ENCODE measurements at regions not wholly inside any gene's neighbourhood (a gene's known extent, or its start where the extent isn't known, plus 50 kb on each side); places are given as distances from the start of the nearest gene placed in this dataset.

GRCh38 chr10:47137311-47137851 is 162.6 kb upstream of the GDF10 start:
- WGBS (ENCODE audit: insufficient coverage): 98% methylated on average over 4 of the region's 5 CpGs
- Histone ChIP-seq H2AFZ (ENCODE audit: insufficient read depth, low read depth, low read length, poor library complexity, severe bottlenecking) (no peak overlapping the region), H3K9ac (ENCODE audit: low read length) (no peak overlapping the region), H3K4me1 (ENCODE audit: control insufficient read depth in 2 of 2, insufficient read depth in 2 of 2, low read length in 2 of 2) (peaks cover 0 to 3% of the 10 kb centered on the region in 2 donors), H4K20me1 (ENCODE audit: control insufficient read depth, insufficient read depth, low read length, poor library complexity, severe bottlenecking) (no peaks in the 10 kb centered on the region), H3K27me3 (replicated peaks in 1 of 4; ENCODE audit: control extremely low read depth in 1 of 4, control insufficient read depth in 3 of 4, insufficient read depth in 4 of 4, low read length in 3 of 4) (no peaks in the 10 kb centered on the region), H3K27ac (ENCODE audit: low read length in 2 of 2) (no peak overlapping the region), H3K4me3 (ENCODE audit: control extremely low read depth in 1 of 5, extremely low read depth in 1 of 5, insufficient read depth in 1 of 5, low read depth in 2 of 5, low read length in 4 of 5) (no peak overlapping the region), H3K36me3 (replicated peaks in 1 of 2; ENCODE audit: control extremely low read depth in 1 of 2, control insufficient read depth in 1 of 2, extremely low read depth in 1 of 2, insufficient read depth in 2 of 2, low read length in 1 of 2) (no peaks in the 10 kb centered on the region), H3K4me2 (replicated peaks; ENCODE audit: low read depth, low read length, poor library complexity, severe bottlenecking) (no peak overlapping the region), H3K9me3 (ENCODE audit: control extremely low read depth in 1 of 3, control insufficient read depth in 2 of 3, insufficient read depth in 1 of 3, low read length in 2 of 3) (no peaks in the 10 kb centered on the region), H3K79me2 (ENCODE audit: control insufficient read depth, insufficient read depth, low read length) (no peaks in the 10 kb centered on the region)
- no peaks in the 10 kb centered on the region for H3K9me3 Mint-ChIP-seq (ENCODE audit: insufficient read depth)
- H3K27me3 Mint-ChIP-seq: peaks cover 3% of the 10 kb centered on the region
- TF ChIP-seq CTCF (IDR thresholded peaks at IDR 0.05) (no peak), EZH2 (IDR thresholded peaks at IDR 0.05; ENCODE audit: borderline replicate concordance, insufficient read depth, low read depth, low read length, poor library complexity, severe bottlenecking) (no peak)
- no peak for ATAC-seq (ENCODE audit: low read depth)
- H3K4me3 Mint-ChIP-seq: no peak overlapping the region
- ChIA-PET CTCF (no interaction called here), POLR2A (no interaction called here)
- H3K4me1 Mint-ChIP-seq: peaks cover 3% of the 10 kb centered on the region
- DNase-seq: no peak
- intact Hi-C loops (cut with micrococcal nuclease): no loop called here
- H3K27ac Mint-ChIP-seq: no peak overlapping the region

- intact Hi-C loops (cut with micrococcal nuclease): no loop called here
- H3K9ac ChIP-seq (ENCODE audit: low read length): no peak overlapping the region
- POLR2A ChIA-PET: no interaction called here
Measured at GRCh38 chr10:47139121-47139520, 160.9 kb upstream of the GDF10 start.

More at GRCh38 chr10:47139121-47139520, 160.9 kb upstream of the GDF10 start:
- no peak overlapping the region for H3K27ac ChIP-seq (ENCODE audit: low read length in 2 of 2)
- Mint-ChIP-seq H3K27ac (no peak overlapping the region), H3K27me3 (peaks cover 3% of the 10 kb centered on the region), H3K4me1 (peaks cover under 1% of the 10 kb centered on the region), H3K4me3 (no peak overlapping the region), H3K9me3 (ENCODE audit: insufficient read depth) (no peaks in the 10 kb centered on the region)
- no peaks in the 10 kb centered on the region for H3K36me3 ChIP-seq (replicated peaks in 1 of 2; ENCODE audit: control extremely low read depth in 1 of 2, control insufficient read depth in 1 of 2, extremely low read depth in 1 of 2, insufficient read depth in 2 of 2, low read length in 1 of 2)
- 85% methylated on average over 7 of the region's 7 CpGs for WGBS (ENCODE audit: insufficient coverage)
- H3K4me2 ChIP-seq (replicated peaks; ENCODE audit: low read depth, low read length, poor library complexity, severe bottlenecking): no peak overlapping the region
- peaks cover 0 to under 1% of the 10 kb centered on the region in 2 donors for H3K4me1 ChIP-seq (ENCODE audit: control insufficient read depth in 2 of 2, insufficient read depth in 2 of 2, low read length in 2 of 2)
- no peak overlapping the region for H3K4me3 ChIP-seq (ENCODE audit: control extremely low read depth in 1 of 5, extremely low read depth in 1 of 5, insufficient read depth in 1 of 5, low read depth in 2 of 5, low read length in 4 of 5)
- H3K79me2 ChIP-seq (ENCODE audit: control insufficient read depth, insufficient read depth, low read length): no peaks in the 10 kb centered on the region
- H3K27me3 ChIP-seq (replicated peaks in 1 of 4; ENCODE audit: control extremely low read depth in 1 of 4, control insufficient read depth in 3 of 4, insufficient read depth in 4 of 4, low read length in 3 of 4): no peaks in the 10 kb centered on the region
- no peaks in the 10 kb centered on the region for H3K9me3 ChIP-seq (ENCODE audit: control extremely low read depth in 1 of 3, control insufficient read depth in 2 of 3, insufficient read depth in 1 of 3, low read length in 2 of 3)
- ATAC-seq (ENCODE audit: low read depth): no peak
- DNase-seq: no peak
- H2AFZ ChIP-seq (ENCODE audit: insufficient read depth, low read depth, low read length, poor library complexity, severe bottlenecking): no peak overlapping the region
- CTCF ChIA-PET: interaction anchor here (1.5 kb wide), 1 partner anchor 114 kb away, joined by 4 read pairs; no protein-coding TSS in a partner anchor
- TF ChIP-seq EZH2 (IDR thresholded peaks at IDR 0.05; ENCODE audit: borderline replicate concordance, insufficient read depth, low read depth, low read length, poor library complexity, severe bottlenecking) (no peak), CTCF (IDR thresholded peaks at IDR 0.05) (no peak)
- H4K20me1 ChIP-seq (ENCODE audit: control insufficient read depth, insufficient read depth, low read length, poor library complexity, severe bottlenecking): no peaks in the 10 kb centered on the region
